GM12878 (cell line): ENCODE measurements at regions not wholly inside any gene's neighbourhood (a gene's known extent, or its start where the extent isn't known, plus 50 kb on each side); places are given as distances from the start of the nearest gene placed in this dataset.

Experiments used
- EP300 ChIP-seq, 2 experiments: fragments of 150-350 bp in 1 of 2; IDR thresholded peaks; 2 replicates each; pipeline ENCODE4 v1.6.1; 2011 to 2012; ENCODE audit warnings: low read depth in 2 of 2, low read length in 2 of 2, borderline replicate concordance in 1 of 2, improper control_type of control experiment in 1 of 2, inconsistent platforms in 1 of 2; ENCODE audit not compliant: control insufficient read depth in 1 of 2
- EZH2 ChIP-seq: IDR thresholded peaks from 2 replicates; pipeline ENCODE4 v1.6.1; 2012; ENCODE audit warnings: low read depth, mild to moderate bottlenecking, control low read depth, inconsistent platforms, low read length, borderline replicate concordance; ENCODE audit not compliant: control insufficient read depth
- LARP7 ChIP-seq: fragments of 450-650 bp; IDR thresholded peaks from 2 replicates; pipeline ENCODE4 v1.6.1; 2017; ENCODE audit warnings: mild to moderate bottlenecking
- MYC ChIP-seq: IDR thresholded peaks from 2 replicates; pipeline ENCODE4 v1.6.1; 2011; ENCODE audit warnings: mild to moderate bottlenecking, low read length, moderate library complexity, inconsistent platforms; ENCODE audit not compliant: insufficient read depth, insufficient replicate concordance, insufficient read length, severe bottlenecking
- SREBF2 ChIP-seq: IDR thresholded peaks from 2 replicates; pipeline ENCODE4 v1.6.1; 2012; ENCODE audit warnings: mild to moderate bottlenecking, low read length
- TF ChIP-seq, protein P1 (sequence below), 3 experiments: IDR thresholded peaks in 2 of 3; conservative IDR thresholded peaks in 1 of 3; 2 replicates each; pipeline ENCODE4 v1.5.1; 2011; ENCODE audit warnings: low read depth in 3 of 3, low read length in 3 of 3, mild to moderate bottlenecking in 3 of 3, control low read depth in 2 of 3, moderate library complexity in 2 of 3, inconsistent platforms in 1 of 3, mixed read lengths in 1 of 3; ENCODE audit not compliant: control insufficient read depth in 2 of 3, insufficient read depth in 1 of 3; ENCODE audit errors: extremely low read depth in 1 of 3
- TF ChIP-seq, protein P2 (sequence below): IDR thresholded peaks from 2 replicates; pipeline ENCODE4 v1.6.1; 2012; ENCODE audit warnings: low read length, inconsistent platforms
- TF ChIP-seq, protein P3 (sequence below): fragments of 450-650 bp; IDR thresholded peaks from 2 replicates; pipeline ENCODE4 v1.6.1; 2017; ENCODE audit warnings: mild to moderate bottlenecking, moderate library complexity

DNA sequence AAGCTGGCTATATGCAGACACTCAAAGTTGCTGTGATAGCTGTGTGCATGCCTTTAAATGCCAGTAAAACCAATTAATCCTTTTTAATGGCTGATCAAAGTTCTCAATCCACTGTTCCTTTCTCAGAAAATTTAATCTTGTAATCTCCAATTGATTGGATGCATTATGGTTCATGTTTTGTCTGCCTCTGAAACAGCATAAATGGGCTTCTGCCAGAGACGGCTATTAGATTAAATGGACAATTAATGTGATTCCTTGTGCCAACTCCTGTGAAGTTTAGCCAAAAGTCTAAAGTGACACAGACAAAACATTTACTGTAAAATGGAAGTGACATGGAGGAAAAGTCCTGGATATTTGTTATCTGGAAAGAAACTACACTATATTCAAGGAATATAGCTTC lies 952.5 kb upstream of the FAT3 start:
- TF ChIP-seq EZH2 = no peak
- TF ChIP-seq, protein P1, sequence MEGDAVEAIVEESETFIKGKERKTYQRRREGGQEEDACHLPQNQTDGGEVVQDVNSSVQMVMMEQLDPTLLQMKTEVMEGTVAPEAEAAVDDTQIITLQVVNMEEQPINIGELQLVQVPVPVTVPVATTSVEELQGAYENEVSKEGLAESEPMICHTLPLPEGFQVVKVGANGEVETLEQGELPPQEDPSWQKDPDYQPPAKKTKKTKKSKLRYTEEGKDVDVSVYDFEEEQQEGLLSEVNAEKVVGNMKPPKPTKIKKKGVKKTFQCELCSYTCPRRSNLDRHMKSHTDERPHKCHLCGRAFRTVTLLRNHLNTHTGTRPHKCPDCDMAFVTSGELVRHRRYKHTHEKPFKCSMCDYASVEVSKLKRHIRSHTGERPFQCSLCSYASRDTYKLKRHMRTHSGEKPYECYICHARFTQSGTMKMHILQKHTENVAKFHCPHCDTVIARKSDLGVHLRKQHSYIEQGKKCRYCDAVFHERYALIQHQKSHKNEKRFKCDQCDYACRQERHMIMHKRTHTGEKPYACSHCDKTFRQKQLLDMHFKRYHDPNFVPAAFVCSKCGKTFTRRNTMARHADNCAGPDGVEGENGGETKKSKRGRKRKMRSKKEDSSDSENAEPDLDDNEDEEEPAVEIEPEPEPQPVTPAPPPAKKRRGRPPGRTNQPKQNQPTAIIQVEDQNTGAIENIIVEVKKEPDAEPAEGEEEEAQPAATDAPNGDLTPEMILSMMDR (IDR thresholded peaks at IDR 0.05 in 2 of 3, conservative IDR thresholded peaks at IDR 0.05 in 1 of 3; ENCODE audit: control insufficient read depth in 2 of 3, extremely low read depth in 1 of 3, insufficient read depth in 1 of 3, low read depth in 3 of 3, low read length in 3 of 3) = no peak
- TF ChIP-seq MYC = no peak
- TF ChIP-seq, protein P2, sequence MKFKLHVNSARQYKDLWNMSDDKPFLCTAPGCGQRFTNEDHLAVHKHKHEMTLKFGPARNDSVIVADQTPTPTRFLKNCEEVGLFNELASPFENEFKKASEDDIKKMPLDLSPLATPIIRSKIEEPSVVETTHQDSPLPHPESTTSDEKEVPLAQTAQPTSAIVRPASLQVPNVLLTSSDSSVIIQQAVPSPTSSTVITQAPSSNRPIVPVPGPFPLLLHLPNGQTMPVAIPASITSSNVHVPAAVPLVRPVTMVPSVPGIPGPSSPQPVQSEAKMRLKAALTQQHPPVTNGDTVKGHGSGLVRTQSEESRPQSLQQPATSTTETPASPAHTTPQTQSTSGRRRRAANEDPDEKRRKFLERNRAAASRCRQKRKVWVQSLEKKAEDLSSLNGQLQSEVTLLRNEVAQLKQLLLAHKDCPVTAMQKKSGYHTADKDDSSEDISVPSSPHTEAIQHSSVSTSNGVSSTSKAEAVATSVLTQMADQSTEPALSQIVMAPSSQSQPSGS = no peak
- TF ChIP-seq LARP7 = no peak
- TF ChIP-seq EP300 (IDR thresholded peaks at IDR 0.05; ENCODE audit: borderline replicate concordance in 1 of 2, control insufficient read depth in 1 of 2, low read depth in 2 of 2, low read length in 2 of 2) = no peak
- no peak for TF ChIP-seq SREBF2
- TF ChIP-seq, protein P3, sequence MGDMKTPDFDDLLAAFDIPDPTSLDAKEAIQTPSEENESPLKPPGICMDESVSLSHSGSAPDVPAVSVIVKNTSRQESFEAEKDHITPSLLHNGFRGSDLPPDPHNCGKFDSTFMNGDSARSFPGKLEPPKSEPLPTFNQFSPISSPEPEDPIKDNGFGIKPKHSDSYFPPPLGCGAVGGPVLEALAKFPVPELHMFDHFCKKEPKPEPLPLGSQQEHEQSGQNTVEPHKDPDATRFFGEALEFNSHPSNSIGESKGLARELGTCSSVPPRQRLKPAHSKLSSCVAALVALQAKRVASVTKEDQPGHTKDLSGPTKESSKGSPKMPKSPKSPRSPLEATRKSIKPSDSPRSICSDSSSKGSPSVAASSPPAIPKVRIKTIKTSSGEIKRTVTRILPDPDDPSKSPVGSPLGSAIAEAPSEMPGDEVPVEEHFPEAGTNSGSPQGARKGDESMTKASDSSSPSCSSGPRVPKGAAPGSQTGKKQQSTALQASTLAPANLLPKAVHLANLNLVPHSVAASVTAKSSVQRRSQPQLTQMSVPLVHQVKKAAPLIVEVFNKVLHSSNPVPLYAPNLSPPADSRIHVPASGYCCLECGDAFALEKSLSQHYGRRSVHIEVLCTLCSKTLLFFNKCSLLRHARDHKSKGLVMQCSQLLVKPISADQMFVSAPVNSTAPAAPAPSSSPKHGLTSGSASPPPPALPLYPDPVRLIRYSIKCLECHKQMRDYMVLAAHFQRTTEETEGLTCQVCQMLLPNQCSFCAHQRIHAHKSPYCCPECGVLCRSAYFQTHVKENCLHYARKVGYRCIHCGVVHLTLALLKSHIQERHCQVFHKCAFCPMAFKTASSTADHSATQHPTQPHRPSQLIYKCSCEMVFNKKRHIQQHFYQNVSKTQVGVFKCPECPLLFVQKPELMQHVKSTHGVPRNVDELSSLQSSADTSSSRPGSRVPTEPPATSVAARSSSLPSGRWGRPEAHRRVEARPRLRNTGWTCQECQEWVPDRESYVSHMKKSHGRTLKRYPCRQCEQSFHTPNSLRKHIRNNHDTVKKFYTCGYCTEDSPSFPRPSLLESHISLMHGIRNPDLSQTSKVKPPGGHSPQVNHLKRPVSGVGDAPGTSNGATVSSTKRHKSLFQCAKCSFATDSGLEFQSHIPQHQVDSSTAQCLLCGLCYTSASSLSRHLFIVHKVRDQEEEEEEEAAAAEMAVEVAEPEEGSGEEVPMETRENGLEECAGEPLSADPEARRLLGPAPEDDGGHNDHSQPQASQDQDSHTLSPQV = no peak
